ENCODE measurements at regions not wholly inside any gene's neighbourhood (a gene's known extent, or its start where the extent isn't known, plus 50 kb on each side); places are given as distances from the start of the nearest gene placed in this dataset.

DNA sequence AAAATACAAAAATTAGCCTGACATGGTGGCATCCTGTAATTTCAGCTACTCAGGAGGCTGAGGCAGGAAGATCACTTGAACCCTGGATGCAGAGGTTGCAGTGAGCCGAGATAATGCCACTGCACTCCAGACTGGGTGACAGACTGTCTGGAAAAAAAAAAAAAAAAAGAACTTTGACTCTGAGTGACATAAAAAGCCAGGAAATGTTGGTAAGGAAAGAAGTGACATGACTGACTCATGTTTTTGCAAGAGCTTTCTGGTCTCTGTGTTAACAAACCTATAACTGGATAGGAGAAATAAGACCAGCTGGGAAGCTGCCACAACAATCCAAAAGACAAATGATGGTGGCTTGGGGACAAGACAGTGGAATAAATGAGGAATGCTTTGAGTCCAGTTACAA is 272.1 kb downstream of the HINT1 start:
- TF ChIP-seq EZH2 (IDR thresholded peaks at IDR 0.05) = no peak
- TF ChIP-seq, protein P1, sequence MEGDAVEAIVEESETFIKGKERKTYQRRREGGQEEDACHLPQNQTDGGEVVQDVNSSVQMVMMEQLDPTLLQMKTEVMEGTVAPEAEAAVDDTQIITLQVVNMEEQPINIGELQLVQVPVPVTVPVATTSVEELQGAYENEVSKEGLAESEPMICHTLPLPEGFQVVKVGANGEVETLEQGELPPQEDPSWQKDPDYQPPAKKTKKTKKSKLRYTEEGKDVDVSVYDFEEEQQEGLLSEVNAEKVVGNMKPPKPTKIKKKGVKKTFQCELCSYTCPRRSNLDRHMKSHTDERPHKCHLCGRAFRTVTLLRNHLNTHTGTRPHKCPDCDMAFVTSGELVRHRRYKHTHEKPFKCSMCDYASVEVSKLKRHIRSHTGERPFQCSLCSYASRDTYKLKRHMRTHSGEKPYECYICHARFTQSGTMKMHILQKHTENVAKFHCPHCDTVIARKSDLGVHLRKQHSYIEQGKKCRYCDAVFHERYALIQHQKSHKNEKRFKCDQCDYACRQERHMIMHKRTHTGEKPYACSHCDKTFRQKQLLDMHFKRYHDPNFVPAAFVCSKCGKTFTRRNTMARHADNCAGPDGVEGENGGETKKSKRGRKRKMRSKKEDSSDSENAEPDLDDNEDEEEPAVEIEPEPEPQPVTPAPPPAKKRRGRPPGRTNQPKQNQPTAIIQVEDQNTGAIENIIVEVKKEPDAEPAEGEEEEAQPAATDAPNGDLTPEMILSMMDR (IDR thresholded peaks at IDR 0.05) = no peak
- no peak for TF ChIP-seq EZH2phosphoT487 (IDR thresholded peaks at IDR 0.05)

All from neural progenitor cell (in vitro differentiated cells).